GM12892 (cell line): ENCODE measurements at regions not wholly inside any gene's neighbourhood (a gene's known extent, or its start where the extent isn't known, plus 50 kb on each side); places are given as distances from the start of the nearest gene placed in this dataset.

ENCODE experiments used
- DNase-seq: peaks from one replicate; pipeline ENCODE4 v3.0.0; 2011; ENCODE audit not compliant: insufficient read length
- FAIRE-seq: peaks from 2 replicates; lab custom pipeline; 2011; peaks lifted over from hg19 to GRCh38; lab: Jason Lieb, UNC
- POLR2A ChIP-seq: IDR thresholded peaks from 2 replicates; pipeline ENCODE4 v1.6.1; 2011; ENCODE audit warnings: low read depth, low read length, control low read depth
- POLR2AphosphoS5 ChIP-seq: IDR thresholded peaks from 2 replicates; pipeline ENCODE4 v1.6.1; 2011; ENCODE audit warnings: low read depth, low read length, control low read depth
- TAF1 ChIP-seq: IDR thresholded peaks from 2 replicates; pipeline ENCODE4 v1.6.1; 2011; ENCODE audit warnings: low read depth, mild to moderate bottlenecking, control low read depth, low read length, borderline replicate concordance

GRCh38 chr13:63629591-63629990, 2213.9 kb upstream of the PCDH20 start:
- no peak for FAIRE-seq
- DNase-seq = no peak
- TF ChIP-seq TAF1 (no peak), POLR2AphosphoS5 (no peak), POLR2A (no peak)

GRCh38 chr13:63628310-63628709, 2212.7 kb upstream of the PCDH20 start:
- DNase-seq (no peak), FAIRE-seq (no peak)
- TF ChIP-seq TAF1 (no peak), POLR2AphosphoS5 (no peak)

GRCh38 chr13:63625869-63626268, 2210.2 kb upstream of the PCDH20 start:
- no peak for FAIRE-seq
- no peak for DNase-seq
- no peak for TF ChIP-seq TAF1
- TF ChIP-seq POLR2AphosphoS5 = no peak
- TF ChIP-seq POLR2A = no peak

GRCh38 chr13:63614874-63615612, 2199.4 kb upstream of the PCDH20 start:
- no peak for TF ChIP-seq POLR2AphosphoS5
- no peak for TF ChIP-seq POLR2A
- no peak for TF ChIP-seq TAF1
- FAIRE-seq = no peak
- DNase-seq = no peak

- TF ChIP-seq TAF1 (no peak), POLR2AphosphoS5 (no peak), POLR2A (no peak)
- no peak for DNase-seq
- no peak for FAIRE-seq
These were observed 2191.5 kb upstream of the PCDH20 start for GRCh38 chr13:63607153-63607552.

GRCh38 chr13:63605962-63606361, 2190.3 kb upstream of the PCDH20 start:
- TF ChIP-seq POLR2A (no peak), POLR2AphosphoS5 (no peak), TAF1 (no peak)
- FAIRE-seq = no peak
- no peak for DNase-seq

GRCh38 chr13:63605403-63605802, 2189.8 kb upstream of the PCDH20 start:
- TF ChIP-seq POLR2AphosphoS5 (no peak), TAF1 (no peak), POLR2A (no peak)
- no peak for FAIRE-seq

GRCh38 chr13:63595811-63596210, 2180.2 kb upstream of the PCDH20 start:
- FAIRE-seq = no peak
- no peak for TF ChIP-seq TAF1
- TF ChIP-seq POLR2AphosphoS5 = no peak
- no peak for TF ChIP-seq POLR2A
- no peak for DNase-seq

More at GRCh38 chr13:63605403-63605802, 2189.8 kb upstream of the PCDH20 start:
- DNase-seq = no peak

- DNase-seq (no peak), FAIRE-seq (no peak)
- TF ChIP-seq TAF1 (no peak), POLR2AphosphoS5 (no peak), POLR2A (no peak)
These were observed 2170.8 kb upstream of the PCDH20 start for GRCh38 chr13:63586467-63586866.

GRCh38 chr13:63578796-63579195, 2163.1 kb upstream of the PCDH20 start:
- TF ChIP-seq TAF1 (no peak), POLR2A (no peak), POLR2AphosphoS5 (no peak)
- DNase-seq = no peak
- FAIRE-seq = no peak

- DNase-seq (no peak), FAIRE-seq (no peak)
- TF ChIP-seq TAF1 = no peak
- no peak for TF ChIP-seq POLR2AphosphoS5
- no peak for TF ChIP-seq POLR2A
These were observed 2151.4 kb upstream of the PCDH20 start for GRCh38 chr13:63567031-63567430.

GRCh38 chr13:63554157-63554556, 2138.5 kb upstream of the PCDH20 start:
- TF ChIP-seq POLR2A (no peak), TAF1 (no peak)
- DNase-seq = no peak
- FAIRE-seq = no peak

- no peak for FAIRE-seq
- TF ChIP-seq POLR2A (no peak), TAF1 (no peak), POLR2AphosphoS5 (no peak)
These were observed 2136.1 kb upstream of the PCDH20 start for GRCh38 chr13:63551731-63552130.

More at GRCh38 chr13:63551731-63552130, 2136.1 kb upstream of the PCDH20 start:
- no peak for DNase-seq
